ENCODE measurements at regions not wholly inside any gene's neighbourhood (a gene's known extent, or its start where the extent isn't known, plus 50 kb on each side); places are given as distances from the start of the nearest gene placed in this dataset.
A peak's percentile ranks its signal among the peaks of the same experiment; 100 is the strongest.
"Not testable (repeated sequence)": the region's sequence is repeated elsewhere in the genome, so short reads cannot be mapped to it uniquely, and the experiment has no call there.

DNA sequence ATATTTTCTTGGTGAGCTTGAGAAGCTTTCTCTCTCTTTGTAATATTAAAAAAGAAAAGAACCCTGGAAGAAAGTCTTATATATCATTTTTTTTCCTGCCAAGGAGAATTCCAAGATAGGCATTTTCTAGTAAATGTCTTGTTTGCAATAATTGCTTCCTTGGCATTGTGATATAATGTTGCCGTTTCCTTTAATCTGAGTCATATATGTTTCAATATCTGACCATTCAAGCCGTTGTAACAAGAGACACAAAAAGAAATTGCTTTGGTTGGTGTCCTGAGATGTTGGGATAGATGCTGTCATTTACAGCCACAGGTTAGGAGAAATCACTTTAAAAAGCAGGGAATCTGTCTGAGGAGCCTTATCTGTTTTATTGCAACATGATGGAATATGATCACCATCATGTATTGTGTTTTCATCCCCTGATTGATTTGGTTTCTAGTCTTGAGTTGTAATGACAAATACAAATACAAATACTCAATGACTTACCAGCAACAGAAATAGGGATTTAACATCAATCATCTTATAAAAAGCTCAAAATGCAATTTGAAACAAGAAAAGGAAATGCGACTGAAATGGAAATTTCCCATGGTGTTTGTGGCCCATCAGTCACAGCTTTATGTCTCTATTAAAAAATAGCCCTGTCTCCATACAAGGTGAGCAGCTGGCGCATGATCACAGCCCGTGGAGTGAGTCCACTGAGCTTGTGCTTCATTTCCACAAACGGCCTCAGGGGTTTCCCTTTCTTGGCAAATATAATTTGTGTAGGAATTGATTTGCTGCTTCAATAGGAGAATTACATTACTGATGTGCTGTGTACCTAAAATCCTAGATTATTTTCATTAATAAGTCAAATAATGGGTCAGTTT, 250.1 kb upstream of the TRPC7 start:
- peak; percentile 34 for DNase-seq

DNA sequence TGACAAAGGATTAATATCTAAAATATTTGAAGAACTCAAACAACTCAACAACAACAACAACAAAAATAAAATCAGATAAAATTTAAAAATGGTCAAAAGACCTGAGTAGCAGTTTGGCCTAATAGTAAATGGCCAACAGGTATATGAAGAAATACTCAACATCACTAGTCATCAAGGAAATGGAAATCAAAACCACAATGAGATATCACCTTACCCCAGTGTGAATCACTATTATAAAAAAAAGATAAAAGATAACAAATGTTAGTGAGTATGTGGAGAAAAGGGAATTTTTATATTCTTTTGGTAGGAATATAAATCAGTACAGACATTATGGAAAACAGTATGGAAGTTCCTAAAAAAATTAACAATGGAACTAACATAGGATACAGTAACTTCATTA, 247.9 kb upstream of the TRPC7 start:
- DNase-seq, result no peak

DNA sequence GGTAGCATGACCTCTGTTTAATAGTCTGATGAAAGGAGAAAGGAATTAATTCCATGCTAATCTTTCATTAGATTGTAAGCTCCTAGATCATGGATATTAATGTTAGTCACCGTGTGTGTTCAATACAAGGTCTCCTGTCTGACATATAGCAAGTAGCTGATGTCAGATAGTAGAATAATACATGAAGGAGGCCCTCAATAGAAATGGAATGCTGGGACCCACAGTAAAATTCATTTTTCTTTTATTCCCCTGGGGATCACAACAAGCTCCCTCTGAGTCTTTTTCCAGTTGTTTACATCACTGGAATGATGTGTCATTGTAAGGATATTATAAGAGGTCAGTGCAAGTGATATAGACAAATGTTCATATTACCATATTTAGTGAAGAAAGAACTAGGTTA, 240.3 kb upstream of the TRPC7 start:
- no peak for DNase-seq

DNA sequence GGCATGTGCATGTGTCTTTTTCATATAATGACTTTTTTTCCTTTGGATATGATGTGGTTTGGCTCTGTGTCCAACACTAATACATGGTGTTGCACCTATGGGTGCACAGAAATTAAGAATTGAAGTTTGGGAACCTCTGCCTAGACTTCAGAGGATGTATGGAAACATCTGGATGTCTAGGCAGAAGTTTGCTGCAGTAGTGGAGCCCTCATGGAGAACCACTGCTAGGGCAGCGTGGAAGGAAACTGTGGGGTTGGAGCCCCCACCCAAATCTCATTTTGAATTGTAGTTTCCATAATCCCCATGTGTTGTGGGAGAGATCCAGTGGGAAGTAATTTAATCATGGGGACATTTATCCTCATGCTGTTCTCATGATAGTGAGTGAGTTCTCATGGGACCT, 235.0 kb upstream of the TRPC7 start:
- DNase-seq, result no peak

DNA sequence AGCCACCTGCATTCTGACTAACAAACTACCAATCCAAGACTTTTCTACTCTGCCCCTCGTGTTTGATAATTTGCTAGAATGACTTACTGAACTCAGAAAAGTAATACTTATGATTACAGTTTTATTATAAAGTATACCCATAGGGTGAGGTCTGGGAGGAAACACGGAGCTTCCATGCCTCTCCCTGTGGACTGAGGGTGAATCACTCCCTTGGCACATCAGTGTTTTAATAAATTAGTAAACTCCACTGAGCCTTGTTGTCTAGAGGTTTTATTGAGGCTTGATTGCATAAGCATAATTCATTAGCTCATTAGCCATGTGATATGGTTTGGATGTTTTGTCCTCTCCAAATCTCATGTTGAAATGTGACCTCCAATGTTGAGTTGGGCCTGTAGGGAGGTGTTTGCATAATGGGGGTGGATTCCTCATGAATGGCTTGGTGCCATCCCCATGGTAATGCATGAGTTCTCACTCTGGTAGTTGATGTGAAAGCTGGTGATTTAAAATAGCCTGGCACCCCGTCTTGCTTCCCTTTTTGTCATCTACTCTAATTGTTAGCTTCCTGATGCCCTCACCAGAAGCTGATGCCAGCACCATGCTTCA, 233.6 kb upstream of the TRPC7 start:
- DNase-seq, result no peak

DNA sequence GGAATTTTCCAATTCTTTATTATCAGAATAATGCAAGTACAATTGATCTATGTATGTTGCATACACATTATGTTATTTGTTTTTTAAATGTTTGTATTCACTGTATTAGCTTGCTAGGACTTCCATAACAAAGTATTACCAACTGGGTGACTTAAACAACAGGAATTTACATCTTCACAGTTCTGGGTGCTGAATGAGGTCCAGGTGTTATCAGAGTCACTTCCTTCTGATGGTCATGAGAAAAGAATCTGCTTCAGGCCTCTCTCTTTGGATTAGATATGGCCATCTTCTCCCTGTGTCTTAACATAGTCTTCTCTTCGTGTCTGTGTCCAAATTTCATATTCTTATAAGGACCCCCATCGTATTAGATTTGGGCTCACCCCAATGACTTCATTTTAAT, 229.1 kb upstream of the TRPC7 start:
- no peak for DNase-seq

DNA sequence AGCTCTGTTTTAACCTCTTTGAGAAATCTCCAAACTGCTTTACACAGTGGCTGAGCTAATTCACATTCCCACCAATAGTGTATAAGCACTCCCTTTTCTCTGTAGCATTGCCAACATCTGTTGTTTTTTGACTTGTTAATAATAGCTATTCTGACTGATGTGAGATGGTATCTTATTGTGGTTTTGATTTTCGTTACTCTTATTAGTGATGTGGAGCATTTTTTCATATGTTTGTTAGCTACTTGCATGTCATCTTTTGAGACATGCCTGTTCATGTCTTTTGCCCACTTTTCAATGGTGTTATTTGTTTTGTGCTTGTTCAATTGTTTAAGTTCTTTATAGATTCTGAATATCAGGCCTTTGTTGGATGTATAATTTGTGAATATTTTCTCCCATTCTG, 225.2 kb upstream of the TRPC7 start:
- DNase-seq, result no peak

DNA sequence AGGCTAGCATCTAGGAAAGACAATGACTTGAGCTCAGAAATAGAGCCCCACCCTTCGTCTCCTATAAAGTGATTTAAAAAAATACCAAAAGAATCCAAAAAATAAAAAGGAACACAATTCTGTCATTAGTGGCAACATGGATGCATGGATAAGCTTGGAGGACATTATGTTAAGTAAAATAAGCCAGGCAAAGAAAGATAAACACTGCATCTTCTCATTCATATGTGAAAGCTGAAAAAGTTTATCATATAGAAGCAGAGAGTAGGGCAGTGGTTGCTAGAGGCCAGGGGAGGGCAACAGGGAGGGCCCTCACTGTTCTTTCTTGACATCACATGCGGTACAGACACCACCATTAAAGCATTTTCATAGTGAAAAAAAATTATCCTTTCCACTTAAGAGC, 220.9 kb upstream of the TRPC7 start:
- DNase-seq, result no peak

DNA sequence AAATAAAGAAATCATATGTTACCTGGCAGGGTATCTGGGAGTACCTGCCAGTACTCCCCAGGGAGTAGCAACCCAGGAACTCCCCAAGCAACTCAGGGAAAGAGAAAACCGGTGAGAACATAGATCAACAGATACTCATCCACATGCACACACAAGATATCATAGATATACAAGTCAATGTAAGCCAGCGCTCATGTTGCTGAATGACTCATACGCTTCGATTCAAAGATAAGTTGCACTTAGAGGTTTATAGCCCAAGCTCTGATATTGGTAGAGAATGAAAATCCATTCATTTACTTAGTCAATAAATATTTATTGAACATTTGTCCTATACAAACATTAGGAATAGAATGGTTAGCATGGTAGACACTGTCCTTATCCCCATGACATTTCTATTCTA, 219.1 kb upstream of the TRPC7 start:
- no peak for DNase-seq

DNA sequence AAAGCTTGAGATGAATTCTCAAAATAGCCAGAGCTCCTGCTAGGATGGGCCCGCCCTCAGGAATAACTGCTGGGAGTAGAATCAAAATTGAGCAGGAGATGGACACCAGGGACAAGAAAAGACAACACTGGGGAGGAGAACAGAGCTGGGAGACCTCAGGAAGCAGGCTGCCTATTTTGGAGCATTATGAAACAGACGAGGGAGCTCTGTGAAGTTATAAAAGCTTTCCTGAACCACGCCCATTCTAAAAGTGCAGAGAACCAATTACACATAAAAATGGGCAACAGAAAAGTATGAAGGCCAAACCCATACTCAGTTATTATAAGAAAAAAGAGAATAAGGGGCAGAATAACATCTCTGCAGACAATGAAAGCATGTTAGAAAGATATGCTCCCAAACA, 213.9 kb upstream of the TRPC7 start:
- DNase-seq, result no peak

DNA sequence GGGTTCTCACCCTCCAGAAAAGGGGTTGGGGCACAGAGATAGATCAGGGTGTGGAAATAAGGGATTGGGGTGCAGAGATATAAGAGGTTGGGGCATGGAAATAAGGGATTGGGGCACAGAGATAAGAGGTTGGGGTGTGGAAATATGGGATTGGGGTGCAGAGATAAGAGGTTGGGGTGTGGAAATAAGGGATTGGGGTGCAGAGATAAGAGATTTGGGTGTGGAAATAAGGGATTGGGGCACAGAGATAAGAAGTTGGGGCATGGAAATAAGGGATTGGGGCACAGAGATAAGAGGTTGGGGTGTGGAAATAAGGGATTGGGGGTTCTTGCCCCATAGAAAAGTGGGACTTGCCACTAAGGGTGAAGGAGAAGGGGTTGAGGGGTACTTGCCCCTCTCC, 204.5 kb upstream of the TRPC7 start:
- DNase-seq, result not testable (repeated sequence)

DNA sequence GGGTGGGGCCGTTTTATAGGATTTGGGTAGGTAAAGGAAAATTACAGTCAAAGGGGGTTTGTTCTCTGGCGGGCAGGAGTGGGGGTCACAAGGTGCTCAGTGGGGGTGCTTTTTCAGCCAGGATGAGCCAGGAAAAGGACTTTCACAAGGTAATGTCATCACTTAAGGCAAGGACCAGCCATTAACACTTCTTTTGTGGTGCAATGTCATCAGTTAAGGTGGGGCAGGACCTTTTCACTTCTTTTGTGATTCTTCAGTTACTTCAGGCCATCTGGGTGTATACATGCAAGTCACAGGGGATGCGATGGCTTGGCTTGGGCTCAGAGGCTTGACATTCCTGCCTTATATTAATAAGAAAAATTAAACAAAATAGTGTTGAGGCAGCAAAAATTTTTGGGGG, 200.1 kb upstream of the TRPC7 start:
- DNase-seq, result not testable (repeated sequence)

DNA sequence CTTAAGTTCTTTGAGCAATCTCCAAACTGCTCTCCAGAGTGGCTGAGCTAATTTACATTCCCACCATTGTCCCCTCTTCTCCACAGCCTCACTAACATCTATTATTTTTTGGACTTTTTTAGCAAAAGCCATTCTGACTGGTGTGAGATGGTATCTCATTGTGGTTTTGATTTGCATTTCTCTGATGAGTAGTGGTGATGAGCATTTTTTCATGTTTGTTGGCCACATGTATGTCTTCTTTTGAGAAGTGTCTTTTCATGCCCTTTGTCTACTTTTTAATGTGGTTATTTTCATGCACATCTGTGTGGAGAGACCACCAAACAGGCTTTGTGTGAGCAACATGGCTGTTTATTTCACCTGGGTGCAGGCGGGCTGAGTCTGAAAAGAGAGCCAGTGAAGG, 199.7 kb upstream of the TRPC7 start:
- not testable (repeated sequence) for DNase-seq

DNA sequence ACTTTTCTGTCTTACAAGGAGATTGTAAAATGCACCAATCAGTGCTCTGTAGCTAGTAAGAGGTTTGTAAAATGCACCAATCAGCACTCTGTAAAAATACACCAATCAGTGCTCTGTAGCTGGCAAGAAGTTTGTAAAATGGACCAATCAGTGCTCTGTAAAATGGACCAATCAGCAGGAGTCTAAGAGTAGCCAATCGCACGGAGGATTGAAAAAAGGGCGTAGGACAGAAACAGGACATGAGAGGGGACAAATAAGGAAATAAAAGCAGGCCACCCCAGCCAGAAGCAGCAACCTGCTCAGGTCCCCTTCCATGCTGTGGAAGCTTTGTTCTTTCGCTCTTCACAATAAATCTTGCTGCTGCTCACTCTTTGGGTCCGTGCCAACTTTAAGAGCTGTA, 199.1 kb upstream of the TRPC7 start:
- not testable (repeated sequence) for DNase-seq

DNA sequence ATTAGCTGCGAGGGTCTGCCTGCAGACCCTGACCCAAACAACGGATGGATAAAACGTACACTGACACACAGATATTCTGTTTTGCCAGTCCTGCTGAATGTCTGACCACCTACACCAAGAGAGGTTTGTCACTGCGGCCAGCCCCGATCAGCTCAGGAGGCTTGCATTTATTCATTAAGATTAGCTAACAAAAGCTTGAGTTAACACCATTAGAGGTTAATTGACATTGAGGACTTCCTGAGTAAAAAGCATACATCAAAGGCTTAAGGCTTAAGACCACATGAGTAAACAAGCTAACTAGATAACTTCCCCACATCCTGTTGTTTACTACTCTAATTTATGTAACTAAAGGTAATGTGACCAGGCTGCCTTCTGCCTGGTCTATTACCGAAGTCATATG, 198.1 kb upstream of the TRPC7 start:
- DNase-seq, result no peak

DNA sequence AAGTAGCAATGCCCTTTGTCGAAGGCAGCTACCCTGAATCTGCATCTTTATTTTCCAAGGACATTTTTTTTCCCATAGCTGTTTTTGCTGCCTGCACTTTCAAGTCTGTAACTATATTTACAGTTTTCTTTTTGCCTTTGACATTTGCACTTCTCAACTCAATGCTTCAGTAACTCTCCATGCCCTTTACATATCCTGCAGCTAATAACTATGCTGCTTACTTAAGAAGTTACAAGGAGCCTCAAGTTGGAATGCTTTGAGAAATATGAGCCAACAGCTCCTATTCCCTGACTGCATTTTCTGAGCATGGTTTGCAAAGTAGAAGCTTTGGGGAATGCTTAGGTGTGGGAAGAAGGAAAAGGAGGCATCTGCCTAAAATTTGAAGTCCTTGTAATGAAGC, 194.8 kb upstream of the TRPC7 start:
- DNase-seq, result peak; percentile 1

DNA sequence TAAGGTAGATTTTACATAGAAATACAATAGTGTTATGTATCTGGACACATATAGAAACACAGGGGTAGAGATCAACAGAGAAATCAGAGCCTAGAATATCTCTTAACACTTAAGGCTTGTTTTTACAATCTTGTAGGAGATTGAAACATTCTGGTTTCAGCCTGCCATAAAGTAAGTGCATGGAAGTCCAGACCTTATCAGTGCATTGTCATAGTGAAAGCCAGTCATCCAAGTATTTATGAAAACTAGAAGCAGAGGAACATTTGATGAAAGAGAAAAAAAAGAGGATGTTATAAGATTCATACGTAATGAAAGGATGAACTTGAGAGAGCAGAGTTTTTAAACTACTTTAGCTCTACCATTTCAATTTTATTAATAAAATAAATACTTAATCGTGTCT, 194.3 kb upstream of the TRPC7 start:
- DNase-seq, result no peak

DNA sequence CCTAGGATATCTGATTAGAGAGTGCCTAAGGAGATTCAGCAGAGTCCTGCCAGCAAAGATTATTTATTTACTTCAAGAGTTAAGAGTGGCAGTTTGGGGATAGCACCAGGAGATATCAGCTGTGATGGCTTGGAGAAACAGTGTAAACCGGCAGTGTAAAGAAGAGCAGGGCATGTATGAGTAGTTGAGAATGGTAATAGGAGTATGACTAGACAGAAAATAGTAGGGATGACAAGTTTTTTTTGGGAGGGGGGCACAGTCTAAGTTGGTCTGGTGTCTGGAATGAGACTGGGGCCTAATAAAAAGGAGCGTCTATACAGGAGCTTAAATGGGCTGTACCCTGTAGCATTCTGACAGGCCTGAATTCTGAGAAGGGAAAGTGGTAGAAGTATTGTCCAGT, 181.8 kb upstream of the TRPC7 start:
- DNase-seq, result not testable (repeated sequence)

DNA sequence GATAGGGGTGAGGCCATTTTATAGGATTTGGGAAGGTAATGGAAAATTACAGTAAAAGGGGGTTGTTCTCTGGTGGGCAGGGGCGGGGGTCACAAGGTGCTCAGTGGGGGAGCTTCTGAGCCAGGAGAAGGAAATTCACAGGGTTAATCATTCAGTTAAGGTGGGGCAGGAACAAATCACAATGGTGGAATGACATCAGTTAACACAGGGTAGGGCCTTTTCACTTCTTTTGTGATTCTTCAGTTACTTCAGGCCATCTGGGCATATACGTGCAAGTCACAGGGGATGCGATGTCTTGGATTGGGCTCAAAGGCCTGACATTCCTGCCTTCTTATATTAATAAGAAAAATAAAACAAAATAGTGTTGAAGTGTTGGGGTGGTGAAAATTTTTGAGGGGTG, 181.1 kb upstream of the TRPC7 start:
- DNase-seq, result not testable (repeated sequence)

DNA sequence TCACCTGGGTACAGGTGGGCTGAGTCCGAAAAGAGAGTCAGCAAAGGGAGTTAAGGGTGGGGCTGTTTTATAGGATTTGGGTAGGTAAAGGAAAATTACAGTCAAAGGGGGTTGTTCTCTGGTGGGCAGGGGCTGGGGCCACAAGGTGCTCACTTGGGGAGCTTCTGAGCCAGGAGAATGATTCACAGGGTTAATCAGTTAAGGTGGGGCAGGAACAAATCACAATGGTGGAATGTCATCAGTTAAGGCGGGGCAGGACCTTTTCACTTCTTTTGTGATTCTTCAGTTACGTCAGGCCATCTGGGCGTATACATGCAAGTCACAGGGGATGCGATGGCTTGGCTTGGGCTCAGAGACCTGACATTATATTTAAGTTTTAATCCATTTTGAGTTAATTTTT, 179.7 kb upstream of the TRPC7 start:
- DNase-seq, result not testable (repeated sequence)

DNA sequence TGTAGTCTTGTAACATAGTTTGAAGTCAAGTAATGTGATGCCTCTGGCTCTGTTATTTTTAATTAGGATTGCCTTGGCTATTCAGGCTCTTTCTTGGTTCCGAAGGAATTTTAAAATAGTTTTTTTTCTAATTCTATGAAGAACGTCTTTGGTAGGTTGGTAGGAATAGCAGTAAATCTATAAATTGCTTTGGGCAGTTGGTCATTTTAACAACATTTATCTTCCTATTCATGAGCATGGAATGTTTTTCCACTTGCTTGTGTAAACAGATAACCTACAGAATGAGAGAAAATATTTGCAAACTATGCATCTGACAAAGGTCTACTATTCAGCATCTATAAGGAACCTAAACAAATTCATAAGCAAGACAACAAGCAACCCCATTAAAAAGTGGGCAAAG, 173.2 kb upstream of the TRPC7 start:
- no peak for DNase-seq

DNA sequence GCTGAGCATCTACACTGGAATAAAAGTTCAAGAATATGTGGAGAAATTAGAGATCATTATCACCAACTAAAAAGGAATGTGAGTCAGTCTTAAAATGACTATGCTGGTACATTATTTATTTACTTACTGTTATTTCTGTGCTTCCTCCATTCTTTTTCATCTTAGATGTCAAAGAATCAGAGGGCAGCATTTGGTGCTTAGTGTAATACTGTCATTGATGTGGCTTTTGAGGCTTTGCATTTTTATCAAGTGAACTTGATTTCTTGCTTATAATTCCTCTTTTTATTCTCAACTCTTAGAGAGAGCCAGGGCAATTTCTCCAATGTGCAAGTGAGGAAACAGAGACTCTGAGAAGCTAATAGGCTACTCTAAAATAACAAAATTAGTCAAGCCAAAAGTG, 163.7 kb upstream of the TRPC7 start:
- no peak for DNase-seq

DNA sequence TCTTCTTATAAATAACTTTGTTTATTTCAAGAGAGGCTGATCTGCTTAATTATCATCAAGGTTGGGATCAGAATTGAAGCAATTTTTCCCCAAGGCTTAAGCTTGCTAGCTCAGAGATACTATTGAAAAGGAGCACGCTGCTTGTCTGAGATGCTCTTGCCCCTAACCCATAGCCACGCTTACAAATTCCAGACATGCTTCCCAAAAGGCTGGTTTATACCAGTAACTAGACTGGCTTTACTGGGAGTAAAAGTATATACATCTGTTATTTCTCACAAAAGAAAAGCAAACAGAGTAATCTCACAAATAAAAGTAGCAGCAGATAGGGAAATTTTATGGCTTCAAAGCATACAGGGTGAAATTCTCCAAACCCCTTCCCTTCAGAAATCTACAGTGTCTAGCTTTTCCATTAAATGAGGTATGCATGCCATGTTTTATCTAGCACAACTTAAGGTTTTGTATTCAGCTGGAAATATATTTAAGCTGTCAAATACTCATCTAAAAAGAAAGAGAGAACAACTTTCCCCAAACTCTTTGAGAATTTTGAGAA, 163.2 kb upstream of the TRPC7 start:
- DNase-seq, result no peak

DNA sequence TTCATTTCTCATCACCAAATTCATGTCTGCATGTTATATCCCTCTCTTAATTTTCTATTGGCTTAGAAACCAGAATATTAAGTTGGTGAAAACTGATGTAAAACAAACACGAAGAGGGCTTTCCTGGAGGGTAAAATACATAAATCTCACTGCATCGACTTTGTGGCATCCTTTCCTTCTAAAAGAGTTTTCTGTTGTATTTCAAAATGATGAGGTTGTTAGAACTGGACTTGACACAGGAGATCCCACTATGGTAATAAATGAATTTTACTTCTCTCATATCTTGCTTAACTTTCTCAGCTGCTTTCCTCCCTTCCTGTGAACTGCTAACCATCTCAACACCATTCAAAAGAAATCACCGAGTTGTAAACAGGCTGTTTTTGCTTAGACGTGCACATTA, 162.0 kb upstream of the TRPC7 start:
- DNase-seq, result no peak

DNA sequence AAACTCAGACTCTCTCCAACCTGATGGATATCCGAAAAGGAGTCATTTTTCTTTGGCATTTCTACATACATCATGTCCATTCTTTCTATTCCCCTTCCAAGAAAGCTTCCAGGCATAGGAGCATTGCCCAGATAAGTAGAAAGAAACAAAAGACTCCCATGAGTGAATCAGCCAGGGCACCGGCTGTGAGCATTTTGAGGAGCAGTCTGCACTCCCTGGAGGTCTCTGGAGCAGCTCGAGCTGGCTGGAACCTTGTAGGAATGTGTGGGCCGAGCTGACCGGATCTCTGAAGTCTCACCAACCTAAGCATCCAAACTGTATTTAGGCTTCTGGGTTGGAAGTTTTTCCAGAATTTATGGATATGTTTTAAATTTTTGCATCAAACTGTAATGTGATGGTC, 161.4 kb upstream of the TRPC7 start:
- DNase-seq, result no peak
